GM12864 (cell line): ENCODE measurements at regions not wholly inside any gene's neighbourhood (a gene's known extent, or its start where the extent isn't known, plus 50 kb on each side); places are given as distances from the start of the nearest gene placed in this dataset.

Source experiments
- DNase-seq: peaks from one replicate; pipeline ENCODE4 v3.0.0-alpha.2; 2011; ENCODE audit warnings: low read depth
- H3K4me3 ChIP-seq: 2 replicates; pipeline ENCODE4 v1.5.1; 2011; ENCODE audit warnings: mild to moderate bottlenecking, low read depth, low read length, control low read depth
- TF ChIP-seq, protein P1 (sequence below): IDR thresholded peaks from 2 replicates; pipeline ENCODE4 v1.5.1; 2011; ENCODE audit warnings: low read depth, mild to moderate bottlenecking, moderate library complexity, low read length, control low read depth, inconsistent platforms; ENCODE audit errors: missing control alignments

DNA sequence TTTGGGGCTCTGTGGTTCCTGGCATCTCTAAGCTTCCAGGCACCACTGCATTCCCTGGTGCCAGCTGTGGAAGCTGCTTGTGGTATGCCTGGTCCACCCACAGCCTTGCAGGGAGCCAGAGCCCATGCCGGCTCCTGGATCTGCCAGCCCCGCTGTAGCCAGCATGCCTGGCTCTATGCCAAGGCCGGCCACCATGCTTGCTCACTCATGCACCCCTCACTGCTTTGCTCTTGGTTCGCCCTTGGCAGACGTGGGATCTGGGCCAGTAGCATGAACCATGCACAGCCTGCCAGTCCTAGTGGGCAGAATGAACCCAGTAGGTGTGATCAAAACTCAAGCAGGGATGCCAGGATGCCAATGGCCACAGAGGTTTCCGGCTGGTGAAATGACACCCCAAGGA, 634.2 kb upstream of the TMEFF2 start:
- H3K4me3 ChIP-seq, result no peak overlapping the region
- TF ChIP-seq, protein P1, sequence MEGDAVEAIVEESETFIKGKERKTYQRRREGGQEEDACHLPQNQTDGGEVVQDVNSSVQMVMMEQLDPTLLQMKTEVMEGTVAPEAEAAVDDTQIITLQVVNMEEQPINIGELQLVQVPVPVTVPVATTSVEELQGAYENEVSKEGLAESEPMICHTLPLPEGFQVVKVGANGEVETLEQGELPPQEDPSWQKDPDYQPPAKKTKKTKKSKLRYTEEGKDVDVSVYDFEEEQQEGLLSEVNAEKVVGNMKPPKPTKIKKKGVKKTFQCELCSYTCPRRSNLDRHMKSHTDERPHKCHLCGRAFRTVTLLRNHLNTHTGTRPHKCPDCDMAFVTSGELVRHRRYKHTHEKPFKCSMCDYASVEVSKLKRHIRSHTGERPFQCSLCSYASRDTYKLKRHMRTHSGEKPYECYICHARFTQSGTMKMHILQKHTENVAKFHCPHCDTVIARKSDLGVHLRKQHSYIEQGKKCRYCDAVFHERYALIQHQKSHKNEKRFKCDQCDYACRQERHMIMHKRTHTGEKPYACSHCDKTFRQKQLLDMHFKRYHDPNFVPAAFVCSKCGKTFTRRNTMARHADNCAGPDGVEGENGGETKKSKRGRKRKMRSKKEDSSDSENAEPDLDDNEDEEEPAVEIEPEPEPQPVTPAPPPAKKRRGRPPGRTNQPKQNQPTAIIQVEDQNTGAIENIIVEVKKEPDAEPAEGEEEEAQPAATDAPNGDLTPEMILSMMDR, result no peak
- no peak for DNase-seq

DNA sequence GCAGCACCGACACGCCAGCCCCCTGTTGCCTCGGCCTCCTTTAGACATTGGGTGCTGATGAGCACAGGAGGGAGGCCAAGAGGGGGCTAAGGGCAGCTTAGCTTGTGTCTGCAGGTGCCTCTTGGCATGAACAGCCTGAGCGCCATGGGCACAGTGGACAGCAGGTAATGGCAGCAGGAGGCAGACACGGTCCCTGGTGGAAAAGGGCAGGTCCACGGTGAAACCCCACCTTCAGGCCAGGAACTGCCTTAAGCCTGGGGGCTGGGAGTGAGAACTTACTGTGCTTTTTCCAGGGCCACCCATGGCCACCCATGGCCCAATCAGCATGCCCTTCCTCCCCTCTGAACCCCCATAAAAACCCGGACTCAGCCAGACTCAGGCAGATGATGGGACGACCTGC, 633.4 kb upstream of the TMEFF2 start:
- H3K4me3 ChIP-seq, result no peak overlapping the region
- TF ChIP-seq, protein P1, result no peak
- DNase-seq, result no peak

DNA sequence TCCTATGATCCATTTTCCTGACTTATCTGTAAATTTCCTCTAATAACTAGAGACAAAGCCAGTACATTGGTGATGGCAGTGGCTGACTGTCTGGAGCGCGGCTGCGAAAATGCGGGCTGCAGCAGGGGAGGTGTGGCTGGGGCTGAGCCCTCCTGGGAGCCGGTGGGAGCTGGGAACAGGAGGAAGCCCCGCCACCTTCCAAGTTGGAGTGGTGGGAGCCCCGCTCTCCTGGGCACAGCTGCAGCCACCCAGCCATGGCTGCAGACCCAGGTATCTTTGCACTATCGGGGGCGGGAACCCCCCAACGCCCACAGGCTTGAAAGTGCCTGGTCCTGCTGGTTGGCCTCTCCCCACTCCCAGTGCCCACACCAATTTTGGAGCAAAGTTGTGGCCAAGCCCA, 633.0 kb upstream of the TMEFF2 start:
- TF ChIP-seq, protein P1, result no peak
- no peak for DNase-seq
- no peak overlapping the region for H3K4me3 ChIP-seq

DNA sequence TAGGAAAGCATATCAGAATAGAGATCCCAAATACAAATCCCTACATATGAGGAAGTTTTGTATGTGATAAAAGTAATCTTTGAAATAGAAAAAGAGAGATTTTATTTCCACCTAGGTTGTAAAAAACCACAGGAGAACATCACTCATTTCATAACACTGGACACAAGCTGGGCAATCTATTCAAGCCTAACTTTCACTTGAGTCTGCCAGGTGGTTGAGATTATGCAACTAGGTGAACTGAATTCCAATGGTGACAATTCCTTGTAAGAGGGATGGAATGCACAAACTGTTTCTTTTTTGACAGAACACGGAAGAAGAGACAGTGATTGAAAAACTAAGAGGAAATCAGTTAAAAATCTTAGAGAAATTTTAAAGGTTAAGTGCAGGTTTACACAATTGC, 619.6 kb upstream of the TMEFF2 start:
- H3K4me3 ChIP-seq, result no peak overlapping the region
- DNase-seq, result no peak
- TF ChIP-seq, protein P1, result no peak

DNA sequence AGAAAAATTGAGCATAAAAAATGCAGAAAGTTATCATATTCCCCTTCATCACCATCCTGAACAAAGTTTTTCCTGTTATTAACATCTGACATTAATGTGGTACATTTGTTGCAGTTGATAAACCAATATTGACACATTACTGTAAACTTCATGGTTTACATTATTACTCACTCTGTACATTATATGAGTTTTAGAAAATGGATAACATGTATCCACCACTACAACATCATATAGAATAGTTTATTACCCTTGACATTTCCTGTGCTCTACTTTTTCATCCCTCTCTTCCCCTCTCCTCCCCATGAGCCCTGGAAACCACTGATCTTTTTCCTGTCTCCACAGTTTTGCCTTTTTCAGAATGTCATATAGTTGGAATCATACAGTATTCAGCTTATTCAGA, 618.6 kb upstream of the TMEFF2 start:
- TF ChIP-seq, protein P1, result no peak
- H3K4me3 ChIP-seq, result no peak overlapping the region
- DNase-seq, result no peak

DNA sequence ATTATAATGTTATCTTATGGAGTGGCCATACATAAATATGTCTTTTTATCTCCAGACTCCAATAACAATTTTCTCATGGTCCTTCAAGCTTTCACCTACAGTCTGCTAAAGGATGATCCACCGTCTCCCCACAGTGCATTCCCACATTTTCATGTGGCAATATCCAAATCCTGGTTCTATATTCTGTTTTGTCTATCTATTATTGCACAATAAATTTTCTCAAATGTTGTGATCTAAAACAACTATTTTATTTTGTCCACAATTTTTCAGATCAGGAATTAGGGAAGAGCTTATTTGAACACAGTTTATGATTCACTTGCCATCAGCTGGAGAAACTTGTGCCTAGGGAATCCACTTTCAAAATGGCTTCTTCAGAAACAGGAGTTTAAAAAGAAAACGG, 614.4 kb upstream of the TMEFF2 start:
- TF ChIP-seq, protein P1, result no peak
- DNase-seq, result no peak
- H3K4me3 ChIP-seq, result no peak overlapping the region

DNA sequence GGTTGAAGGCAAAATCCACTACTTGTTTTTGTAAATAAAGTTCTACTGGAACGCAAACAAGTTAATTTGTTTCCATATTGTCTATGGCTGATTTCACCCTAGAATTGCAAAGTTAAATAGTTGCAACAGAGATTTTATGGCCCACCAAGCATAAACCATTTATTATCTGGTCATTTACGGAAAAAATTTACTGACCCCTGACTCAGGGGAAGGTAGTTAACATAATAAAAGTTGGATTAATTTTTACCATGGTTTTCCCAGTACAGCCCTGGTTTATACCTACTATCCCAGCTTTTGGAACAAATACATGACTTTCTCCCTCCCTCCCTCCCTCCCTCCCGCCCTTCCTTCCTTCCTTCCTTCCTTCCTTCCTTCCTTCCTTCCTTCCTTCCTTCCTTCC, 588.9 kb upstream of the TMEFF2 start:
- DNase-seq, result no peak

More for the DNA sequence above, 588.9 kb upstream of the TMEFF2 start:
- H3K4me3 ChIP-seq, result no peak overlapping the region
- TF ChIP-seq, protein P1, result no peak
